ENCODE measurements at regions not wholly inside any gene's neighbourhood (a gene's known extent, or its start where the extent isn't known, plus 50 kb on each side); places are given as distances from the start of the nearest gene placed in this dataset.

DNA sequence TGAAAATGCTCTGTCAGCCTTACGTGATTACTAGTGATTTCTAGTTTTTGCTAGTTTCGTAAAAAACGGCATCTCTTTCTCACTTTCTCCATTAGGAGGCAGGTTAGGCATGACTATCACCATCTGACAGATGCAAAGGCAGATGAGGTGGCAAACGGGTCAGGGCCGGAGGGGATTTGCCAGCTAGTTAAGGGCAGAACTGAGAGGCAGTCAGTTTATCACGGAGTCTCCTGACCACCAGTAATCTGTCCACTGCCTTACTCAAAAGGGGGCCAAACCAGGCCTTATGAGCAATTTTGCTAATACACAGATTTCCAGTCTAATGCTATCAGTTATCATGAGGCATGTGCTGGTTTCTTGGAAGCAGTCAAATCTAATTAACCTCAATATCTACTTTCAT lies 159.3 kb downstream of the TSEN15 start:
- TF ChIP-seq, protein P1, sequence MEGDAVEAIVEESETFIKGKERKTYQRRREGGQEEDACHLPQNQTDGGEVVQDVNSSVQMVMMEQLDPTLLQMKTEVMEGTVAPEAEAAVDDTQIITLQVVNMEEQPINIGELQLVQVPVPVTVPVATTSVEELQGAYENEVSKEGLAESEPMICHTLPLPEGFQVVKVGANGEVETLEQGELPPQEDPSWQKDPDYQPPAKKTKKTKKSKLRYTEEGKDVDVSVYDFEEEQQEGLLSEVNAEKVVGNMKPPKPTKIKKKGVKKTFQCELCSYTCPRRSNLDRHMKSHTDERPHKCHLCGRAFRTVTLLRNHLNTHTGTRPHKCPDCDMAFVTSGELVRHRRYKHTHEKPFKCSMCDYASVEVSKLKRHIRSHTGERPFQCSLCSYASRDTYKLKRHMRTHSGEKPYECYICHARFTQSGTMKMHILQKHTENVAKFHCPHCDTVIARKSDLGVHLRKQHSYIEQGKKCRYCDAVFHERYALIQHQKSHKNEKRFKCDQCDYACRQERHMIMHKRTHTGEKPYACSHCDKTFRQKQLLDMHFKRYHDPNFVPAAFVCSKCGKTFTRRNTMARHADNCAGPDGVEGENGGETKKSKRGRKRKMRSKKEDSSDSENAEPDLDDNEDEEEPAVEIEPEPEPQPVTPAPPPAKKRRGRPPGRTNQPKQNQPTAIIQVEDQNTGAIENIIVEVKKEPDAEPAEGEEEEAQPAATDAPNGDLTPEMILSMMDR (IDR thresholded peaks at IDR 0.05): no peak
- TF ChIP-seq POLR2A (IDR thresholded peaks at IDR 0.05) (no peak), POLR2AphosphoS5 (IDR thresholded peaks at IDR 0.05) (no peak)

Measured in prostate gland (tissue), 2 donors.